ENCODE measurements at regions not wholly inside any gene's neighbourhood (a gene's known extent, or its start where the extent isn't known, plus 50 kb on each side); places are given as distances from the start of the nearest gene placed in this dataset.

DNA sequence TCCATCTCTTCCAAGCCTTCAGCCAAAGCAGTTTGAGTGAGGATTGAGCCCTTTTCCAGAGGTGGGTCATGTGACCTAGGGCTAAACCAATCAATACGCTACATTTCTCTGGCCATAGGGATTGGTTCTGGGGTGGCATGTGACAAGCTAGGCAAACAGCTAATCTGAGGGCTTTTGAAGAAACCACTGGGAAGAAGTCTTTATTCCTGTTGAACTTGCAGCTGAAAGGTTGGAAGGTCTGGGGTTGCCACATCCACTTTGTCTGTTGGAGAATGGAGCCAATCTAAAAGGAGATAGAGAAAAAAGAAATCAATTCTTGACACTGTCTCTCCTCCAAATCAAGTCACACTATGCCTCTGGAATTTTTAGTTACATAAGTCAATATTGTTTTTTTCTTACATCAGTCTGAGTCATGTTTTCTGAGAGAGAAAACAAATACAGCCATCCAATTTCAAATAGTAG, 637.8 kb upstream of the WWC1 start:
- TF ChIP-seq, protein P1, sequence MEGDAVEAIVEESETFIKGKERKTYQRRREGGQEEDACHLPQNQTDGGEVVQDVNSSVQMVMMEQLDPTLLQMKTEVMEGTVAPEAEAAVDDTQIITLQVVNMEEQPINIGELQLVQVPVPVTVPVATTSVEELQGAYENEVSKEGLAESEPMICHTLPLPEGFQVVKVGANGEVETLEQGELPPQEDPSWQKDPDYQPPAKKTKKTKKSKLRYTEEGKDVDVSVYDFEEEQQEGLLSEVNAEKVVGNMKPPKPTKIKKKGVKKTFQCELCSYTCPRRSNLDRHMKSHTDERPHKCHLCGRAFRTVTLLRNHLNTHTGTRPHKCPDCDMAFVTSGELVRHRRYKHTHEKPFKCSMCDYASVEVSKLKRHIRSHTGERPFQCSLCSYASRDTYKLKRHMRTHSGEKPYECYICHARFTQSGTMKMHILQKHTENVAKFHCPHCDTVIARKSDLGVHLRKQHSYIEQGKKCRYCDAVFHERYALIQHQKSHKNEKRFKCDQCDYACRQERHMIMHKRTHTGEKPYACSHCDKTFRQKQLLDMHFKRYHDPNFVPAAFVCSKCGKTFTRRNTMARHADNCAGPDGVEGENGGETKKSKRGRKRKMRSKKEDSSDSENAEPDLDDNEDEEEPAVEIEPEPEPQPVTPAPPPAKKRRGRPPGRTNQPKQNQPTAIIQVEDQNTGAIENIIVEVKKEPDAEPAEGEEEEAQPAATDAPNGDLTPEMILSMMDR (IDR thresholded peaks at IDR 0.05 in 8 of 11, conservative IDR thresholded peaks at IDR 0.05 in 3 of 11), result no peak
- no peak for TF ChIP-seq POLR2AphosphoS5 (IDR thresholded peaks at IDR 0.05)
